Loucy (cell line): ENCODE measurements at regions not wholly inside any gene's neighbourhood (a gene's known extent, or its start where the extent isn't known, plus 50 kb on each side); places are given as distances from the start of the nearest gene placed in this dataset.

Source experiments
- H2AFZ ChIP-seq: fragments of 200-600 bp; sonication (generic); 2 replicates; pipeline ENCODE4 v1.6.0; 2016; ENCODE audit warnings: antibody characterized with exemption, mild to moderate bottlenecking, low read length, moderate library complexity
- H3F3A ChIP-seq: fragments of 200-600 bp; 2 replicates; pipeline ENCODE4 v1.6.0; 2016; ENCODE audit warnings: antibody characterized with exemption, low read depth, mild to moderate bottlenecking
- H3K27me3 ChIP-seq: fragments of 200-600 bp; sonication (generic); 2 replicates; pipeline ENCODE4 v1.6.1; 2014; ENCODE audit warnings: low read length, mild to moderate bottlenecking; ENCODE audit not compliant: insufficient read depth, poor library complexity, severe bottlenecking
- H3K36me3 ChIP-seq: fragments of 200-600 bp; sonication (generic); 2 replicates; pipeline ENCODE4 v1.6.1; 2016; ENCODE audit warnings: low read length; ENCODE audit not compliant: insufficient read depth
- H3K4me1 ChIP-seq: fragments of 200-600 bp; sonication (generic); 2 replicates; pipeline ENCODE4 v1.5.1; 2014; ENCODE audit warnings: low read length, mild to moderate bottlenecking; ENCODE audit not compliant: insufficient read depth, poor library complexity, severe bottlenecking
- H3K4me2 ChIP-seq: fragments of 200-600 bp; sonication (generic); 2 replicates; pipeline ENCODE4 v1.6.0; 2014; ENCODE audit warnings: antibody characterized with exemption, low read length, low read depth, mild to moderate bottlenecking; ENCODE audit not compliant: poor library complexity, severe bottlenecking
- H3K4me3 ChIP-seq: fragments of 200-600 bp; sonication (generic); 2 replicates; pipeline ENCODE4 v1.5.1; 2014; ENCODE audit warnings: low read length, mild to moderate bottlenecking, mixed read lengths; ENCODE audit not compliant: poor library complexity, severe bottlenecking
- H3K79me2 ChIP-seq: fragments of 200-600 bp; sonication (generic); 2 replicates; pipeline ENCODE4 v1.6.1; 2014; ENCODE audit warnings: low read length; ENCODE audit not compliant: insufficient read depth
- H3K9ac ChIP-seq: fragments of 200-600 bp; sonication (generic); 2 replicates; pipeline ENCODE4 v1.6.0; 2014; ENCODE audit warnings: mild to moderate bottlenecking, low read depth, low read length, moderate library complexity; ENCODE audit not compliant: poor library complexity, severe bottlenecking
- H3K9me2 ChIP-seq: fragments of 200-600 bp; sonication (generic); replicated peaks from 2 replicates; pipeline ENCODE4 v1.6.1; 2016; ENCODE audit warnings: low read depth, low read length, mixed read lengths
- H3K9me3 ChIP-seq: fragments of 200-600 bp; sonication (generic); 2 replicates; pipeline ENCODE4 v1.6.1; 2014; ENCODE audit warnings: mild to moderate bottlenecking, antibody characterized with exemption, low read length, low read depth; ENCODE audit not compliant: insufficient read depth
- H4K20me1 ChIP-seq: fragments of 200-600 bp; sonication (generic); 2 replicates; pipeline ENCODE4 v1.6.0; 2014; ENCODE audit warnings: antibody characterized with exemption, low read length, mild to moderate bottlenecking; ENCODE audit not compliant: insufficient read depth, poor library complexity, severe bottlenecking
- EZH2phosphoT487 ChIP-seq: fragments of 200-600 bp; IDR thresholded peaks from 2 replicates; pipeline ENCODE4 v1.6.1; 2018; ENCODE audit warnings: antibody characterized with exemption, mild to moderate bottlenecking, moderate library complexity, borderline replicate concordance
- TF ChIP-seq, protein P1 (sequence below): fragments of 200-600 bp; sonication (generic); conservative IDR thresholded peaks from 2 replicates; pipeline ENCODE4 v1.5.1; 2014; ENCODE audit warnings: mild to moderate bottlenecking, antibody characterized with exemption, low read length

DNA sequence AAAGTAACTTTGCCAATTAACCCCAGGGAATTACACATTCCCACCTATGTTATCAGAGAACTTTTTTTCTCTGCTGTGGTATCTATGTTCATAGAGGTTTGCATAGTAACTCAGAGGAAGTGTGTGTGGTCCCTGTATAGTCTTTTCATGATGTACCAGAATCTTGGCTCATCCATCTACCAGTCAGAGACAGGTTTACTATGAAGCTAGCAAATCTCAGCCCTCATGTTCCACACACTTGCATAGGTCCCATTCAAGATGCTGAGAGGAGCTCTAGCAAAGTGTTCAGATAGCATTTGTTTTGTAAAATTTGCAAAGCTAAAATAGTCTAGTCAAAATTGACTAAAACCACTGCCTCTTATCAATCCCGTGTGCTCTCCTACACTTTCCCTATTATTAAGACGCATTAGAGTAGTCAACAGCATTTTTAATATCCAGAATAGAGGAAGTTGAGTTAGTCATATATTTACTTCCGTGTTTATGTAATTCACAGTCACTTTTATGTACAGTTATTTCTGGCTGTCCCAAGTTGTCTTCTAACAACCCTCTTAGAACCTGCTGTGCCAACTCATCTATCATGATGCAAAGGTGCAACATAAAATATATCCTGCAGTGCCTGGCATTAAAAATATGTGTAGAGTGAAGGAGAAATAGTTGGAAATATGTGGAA, 184.2 kb downstream of the FAM76B start:
- no peaks in the 10 kb centered on the region for H3K9me2 ChIP-seq
- no peak overlapping the region for H2AFZ ChIP-seq
- no peaks in the 10 kb centered on the region for H4K20me1 ChIP-seq
- no peak overlapping the region for H3K9ac ChIP-seq
- no peaks in the 10 kb centered on the region for H3K4me1 ChIP-seq
- no peaks in the 10 kb centered on the region for H3F3A ChIP-seq
- TF ChIP-seq EZH2phosphoT487 = no peak
- no peaks in the 10 kb centered on the region for H3K27me3 ChIP-seq
- H3K36me3 ChIP-seq = no peaks in the 10 kb centered on the region
- H3K79me2 ChIP-seq = no peaks in the 10 kb centered on the region
- no peak overlapping the region for H3K4me2 ChIP-seq
- H3K4me3 ChIP-seq = no peak overlapping the region
- H3K9me3 ChIP-seq = no peaks in the 10 kb centered on the region

DNA sequence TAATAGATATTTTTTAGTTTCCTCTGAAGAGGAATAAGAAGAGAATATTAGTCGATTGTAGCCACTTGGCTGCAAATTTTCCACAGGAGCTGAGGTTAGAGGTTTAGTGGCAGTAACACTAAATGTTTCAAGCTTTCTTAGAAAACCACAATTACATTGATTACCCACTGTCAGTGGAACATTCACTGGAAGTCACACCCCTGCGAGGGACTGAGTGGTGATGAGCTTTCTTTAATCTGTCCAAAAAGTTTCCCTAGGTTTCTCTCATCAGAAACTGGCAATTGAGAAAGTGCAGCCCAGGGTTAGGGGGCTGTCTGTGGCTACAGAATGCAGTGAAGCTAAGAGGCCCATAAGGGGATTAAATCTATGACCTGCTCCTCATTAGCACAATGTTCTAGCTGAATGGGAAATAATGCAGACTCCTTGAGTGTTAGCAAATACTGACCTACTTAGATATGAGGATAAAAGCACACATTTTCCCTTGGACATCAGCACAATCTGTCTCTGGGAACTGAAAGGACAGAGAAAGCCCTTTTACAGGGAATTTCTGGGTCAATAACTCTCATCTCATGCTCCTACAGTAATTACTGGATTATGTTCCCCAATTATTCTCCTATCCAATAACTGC, 189.5 kb downstream of the FAM76B start:
- Histone ChIP-seq H3K4me1 (no peaks in the 10 kb centered on the region), H3K9ac (no peak overlapping the region), H4K20me1 (no peaks in the 10 kb centered on the region), H3F3A (no peaks in the 10 kb centered on the region), H3K36me3 (no peaks in the 10 kb centered on the region), H3K9me2 (no peaks in the 10 kb centered on the region), H2AFZ (no peak overlapping the region), H3K27me3 (no peaks in the 10 kb centered on the region), H3K9me3 (no peaks in the 10 kb centered on the region), H3K79me2 (no peaks in the 10 kb centered on the region), H3K4me3 (no peak overlapping the region), H3K4me2 (no peak overlapping the region)
- TF ChIP-seq, protein P1, sequence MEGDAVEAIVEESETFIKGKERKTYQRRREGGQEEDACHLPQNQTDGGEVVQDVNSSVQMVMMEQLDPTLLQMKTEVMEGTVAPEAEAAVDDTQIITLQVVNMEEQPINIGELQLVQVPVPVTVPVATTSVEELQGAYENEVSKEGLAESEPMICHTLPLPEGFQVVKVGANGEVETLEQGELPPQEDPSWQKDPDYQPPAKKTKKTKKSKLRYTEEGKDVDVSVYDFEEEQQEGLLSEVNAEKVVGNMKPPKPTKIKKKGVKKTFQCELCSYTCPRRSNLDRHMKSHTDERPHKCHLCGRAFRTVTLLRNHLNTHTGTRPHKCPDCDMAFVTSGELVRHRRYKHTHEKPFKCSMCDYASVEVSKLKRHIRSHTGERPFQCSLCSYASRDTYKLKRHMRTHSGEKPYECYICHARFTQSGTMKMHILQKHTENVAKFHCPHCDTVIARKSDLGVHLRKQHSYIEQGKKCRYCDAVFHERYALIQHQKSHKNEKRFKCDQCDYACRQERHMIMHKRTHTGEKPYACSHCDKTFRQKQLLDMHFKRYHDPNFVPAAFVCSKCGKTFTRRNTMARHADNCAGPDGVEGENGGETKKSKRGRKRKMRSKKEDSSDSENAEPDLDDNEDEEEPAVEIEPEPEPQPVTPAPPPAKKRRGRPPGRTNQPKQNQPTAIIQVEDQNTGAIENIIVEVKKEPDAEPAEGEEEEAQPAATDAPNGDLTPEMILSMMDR = no peak
- TF ChIP-seq EZH2phosphoT487 = no peak

DNA sequence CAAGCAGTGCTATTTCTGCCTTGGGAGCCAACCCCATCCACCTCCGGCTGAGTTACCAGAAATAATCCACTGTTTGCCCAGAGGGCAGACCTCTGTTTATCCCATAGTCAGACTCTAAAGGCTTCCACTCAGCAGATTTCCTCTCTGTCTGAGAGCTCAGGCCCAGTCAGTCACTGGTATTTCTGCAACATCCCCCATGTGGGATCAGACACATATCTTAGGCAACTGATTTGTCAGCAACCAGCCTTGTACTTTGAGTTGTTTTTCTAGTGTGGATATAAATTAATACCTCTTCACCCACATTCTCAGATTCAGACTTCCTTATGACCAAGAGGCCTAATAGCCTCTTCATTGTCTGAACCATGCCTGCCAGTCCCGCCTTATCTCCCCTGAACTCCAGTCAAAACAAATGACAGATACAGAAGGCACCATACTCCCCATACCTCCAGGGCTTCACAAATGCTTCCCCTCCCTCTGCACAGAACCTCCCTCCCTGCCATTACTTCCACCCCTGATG, 193.6 kb downstream of the FAM76B start:
- Histone ChIP-seq H3K9me2 (no peaks in the 10 kb centered on the region), H3K4me3 (no peak overlapping the region), H2AFZ (no peak overlapping the region; the same call in 1 of the 2 replicates), H3K9ac (no peak overlapping the region), H3K36me3 (no peaks in the 10 kb centered on the region), H3K27me3 (no peaks in the 10 kb centered on the region), H3K4me2 (no peak overlapping the region), H4K20me1 (no peaks in the 10 kb centered on the region), H3F3A (no peaks in the 10 kb centered on the region), H3K79me2 (no peaks in the 10 kb centered on the region), H3K9me3 (no peaks in the 10 kb centered on the region), H3K4me1 (no peaks in the 10 kb centered on the region)
- no peak for TF ChIP-seq EZH2phosphoT487
- TF ChIP-seq, protein P1 = no peak
